Suppressor macrophage treated with lipopolysaccharide for 4 hours (primary cell): ENCODE measurements at regions not wholly inside any gene's neighbourhood (a gene's known extent, or its start where the extent isn't known, plus 50 kb on each side); places are given as distances from the start of the nearest gene placed in this dataset.

Source experiments
- DNase-seq: peaks from one replicate; pipeline ENCODE4 v3.0.0-alpha.2; 2020

- DNase-seq: no peak
These were observed 141.1 kb downstream of the SLC15A5 start for GRCh38 chr12:16136219-16136988.

- no peak for DNase-seq
These were observed 142.2 kb downstream of the SLC15A5 start for GRCh38 chr12:16135323-16135722.

GRCh38 chr12:16130343-16130742 lies 147.1 kb downstream of the SLC15A5 start:
- no peak for DNase-seq

GRCh38 chr12:16121953-16122352 lies 155.5 kb downstream of the SLC15A5 start:
- no peak for DNase-seq

- DNase-seq: peak; percentile 12
These were observed 157.7 kb downstream of the SLC15A5 start for GRCh38 chr12:16119618-16120415.

- no peak for DNase-seq
These were observed 158.9 kb downstream of the SLC15A5 start for GRCh38 chr12:16118586-16118985.

- no peak for DNase-seq
These were observed 164.6 kb downstream of the SLC15A5 start for GRCh38 chr12:16112612-16113560.

- no peak for DNase-seq
These were observed 165.4 kb downstream of the SLC15A5 start for GRCh38 chr12:16112130-16112529.

GRCh38 chr12:16110596-16110995 lies 166.9 kb downstream of the SLC15A5 start:
- DNase-seq: no peak

GRCh38 chr12:16103851-16104250 lies 173.6 kb downstream of the SLC15A5 start:
- DNase-seq: no peak

- no peak for DNase-seq
These were observed 177.3 kb downstream of the SLC15A5 start for GRCh38 chr12:16100206-16100605.

GRCh38 chr12:16096273-16096849 lies 181.1 kb downstream of the SLC15A5 start:
- no peak for DNase-seq

GRCh38 chr12:16095531-16096110 lies 181.9 kb downstream of the SLC15A5 start:
- DNase-seq: no peak

GRCh38 chr12:16094437-16094836 lies 183.0 kb downstream of the SLC15A5 start:
- DNase-seq: no peak

GRCh38 chr12:16093825-16094224 lies 182.7 kb downstream of the DERA start:
- no peak for DNase-seq

GRCh38 chr12:16090974-16091373 lies 179.8 kb downstream of the DERA start:
- no peak for DNase-seq

GRCh38 chr12:16088421-16088820 lies 177.3 kb downstream of the DERA start:
- DNase-seq: no peak
